ENCODE measurements at regions not wholly inside any gene's neighbourhood (a gene's known extent, or its start where the extent isn't known, plus 50 kb on each side); places are given as distances from the start of the nearest gene placed in this dataset.

GRCh38 chr21:38120984-38121855 lies 135.6 kb upstream of the KCNJ15 start:
- TF ChIP-seq CTCF (IDR thresholded peaks at IDR 0.05) (no peak), EP300 (IDR thresholded peaks at IDR 0.05) (no peak), POLR2A (IDR thresholded peaks at IDR 0.05) (no peak)
